ENCODE measurements at regions not wholly inside any gene's neighbourhood (a gene's known extent, or its start where the extent isn't known, plus 50 kb on each side); places are given as distances from the start of the nearest gene placed in this dataset.

DNA sequence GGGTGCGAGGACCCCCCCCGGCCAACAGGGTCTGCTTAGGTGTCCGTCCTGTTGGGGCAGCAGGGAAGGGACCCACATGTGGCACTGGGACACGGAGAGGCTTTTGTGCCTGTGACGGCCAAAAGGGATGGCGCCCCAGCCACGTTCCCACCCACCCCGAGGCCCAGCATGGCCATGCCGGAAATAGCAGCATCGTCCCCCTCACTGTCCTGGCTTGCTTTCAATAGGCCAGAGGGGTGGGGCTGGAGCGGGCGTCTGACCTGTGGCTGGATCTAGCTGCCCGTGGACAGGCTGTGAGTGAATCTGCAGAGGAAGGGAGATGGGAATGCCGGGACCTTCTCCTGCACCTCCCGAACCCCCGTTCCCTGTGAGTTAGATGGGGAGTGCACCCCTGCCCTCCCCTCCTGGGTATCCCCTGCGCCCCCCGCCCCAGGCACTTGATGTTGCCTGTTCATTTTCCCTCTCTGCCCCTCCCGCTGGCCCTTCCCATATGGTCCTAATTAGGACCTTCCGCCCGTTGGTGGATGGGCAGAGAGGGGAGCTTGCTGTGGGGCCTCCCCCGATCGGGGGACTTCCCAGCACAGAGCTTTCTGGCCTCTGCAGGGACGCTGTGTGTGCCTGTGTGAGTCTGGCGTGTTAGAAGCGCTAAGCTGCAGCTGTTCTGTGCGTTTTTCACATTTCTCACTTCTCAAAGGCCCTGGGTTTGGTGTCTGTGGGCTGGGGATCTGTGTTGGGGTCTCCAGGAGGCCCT is 292.8 kb downstream of the SEC14L1 start:
- Histone ChIP-seq H3K36me3 (no peaks in the 10 kb centered on the region), H3K9me3 (no peaks in the 10 kb centered on the region), H3K27me3 (no peaks in the 10 kb centered on the region), H3K4me1 (peaks cover 89 to 100% (median 100%) of the 10 kb centered on the region in 4 donors), H3K27ac (replicated peaks in 1 of 4) (peak overlapping the region; percentile 25 to 99 (median 97)), H3K4me3 (peak overlapping the region in 2 of 4 donors; percentile 6 to 21)
- 26% methylated on average over 10 of the region's 27 CpGs for WGBS
- no peak for DNase-seq (ENCODE audit: extremely low spot score)
- TF ChIP-seq, protein P1, sequence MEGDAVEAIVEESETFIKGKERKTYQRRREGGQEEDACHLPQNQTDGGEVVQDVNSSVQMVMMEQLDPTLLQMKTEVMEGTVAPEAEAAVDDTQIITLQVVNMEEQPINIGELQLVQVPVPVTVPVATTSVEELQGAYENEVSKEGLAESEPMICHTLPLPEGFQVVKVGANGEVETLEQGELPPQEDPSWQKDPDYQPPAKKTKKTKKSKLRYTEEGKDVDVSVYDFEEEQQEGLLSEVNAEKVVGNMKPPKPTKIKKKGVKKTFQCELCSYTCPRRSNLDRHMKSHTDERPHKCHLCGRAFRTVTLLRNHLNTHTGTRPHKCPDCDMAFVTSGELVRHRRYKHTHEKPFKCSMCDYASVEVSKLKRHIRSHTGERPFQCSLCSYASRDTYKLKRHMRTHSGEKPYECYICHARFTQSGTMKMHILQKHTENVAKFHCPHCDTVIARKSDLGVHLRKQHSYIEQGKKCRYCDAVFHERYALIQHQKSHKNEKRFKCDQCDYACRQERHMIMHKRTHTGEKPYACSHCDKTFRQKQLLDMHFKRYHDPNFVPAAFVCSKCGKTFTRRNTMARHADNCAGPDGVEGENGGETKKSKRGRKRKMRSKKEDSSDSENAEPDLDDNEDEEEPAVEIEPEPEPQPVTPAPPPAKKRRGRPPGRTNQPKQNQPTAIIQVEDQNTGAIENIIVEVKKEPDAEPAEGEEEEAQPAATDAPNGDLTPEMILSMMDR (IDR thresholded peaks at IDR 0.05) = no peak
- TF ChIP-seq EP300 (IDR thresholded peaks at IDR 0.05) = no peak
- peak in 1 of 2 donors; percentile 6 for TF ChIP-seq POLR2AphosphoS5 (IDR thresholded peaks at IDR 0.05)
- TF ChIP-seq POLR2A (IDR thresholded peaks at IDR 0.05; ENCODE audit: low read depth) = no peak
- intact Hi-C loops (cut with DNase I) = no loop called here

DNA sequence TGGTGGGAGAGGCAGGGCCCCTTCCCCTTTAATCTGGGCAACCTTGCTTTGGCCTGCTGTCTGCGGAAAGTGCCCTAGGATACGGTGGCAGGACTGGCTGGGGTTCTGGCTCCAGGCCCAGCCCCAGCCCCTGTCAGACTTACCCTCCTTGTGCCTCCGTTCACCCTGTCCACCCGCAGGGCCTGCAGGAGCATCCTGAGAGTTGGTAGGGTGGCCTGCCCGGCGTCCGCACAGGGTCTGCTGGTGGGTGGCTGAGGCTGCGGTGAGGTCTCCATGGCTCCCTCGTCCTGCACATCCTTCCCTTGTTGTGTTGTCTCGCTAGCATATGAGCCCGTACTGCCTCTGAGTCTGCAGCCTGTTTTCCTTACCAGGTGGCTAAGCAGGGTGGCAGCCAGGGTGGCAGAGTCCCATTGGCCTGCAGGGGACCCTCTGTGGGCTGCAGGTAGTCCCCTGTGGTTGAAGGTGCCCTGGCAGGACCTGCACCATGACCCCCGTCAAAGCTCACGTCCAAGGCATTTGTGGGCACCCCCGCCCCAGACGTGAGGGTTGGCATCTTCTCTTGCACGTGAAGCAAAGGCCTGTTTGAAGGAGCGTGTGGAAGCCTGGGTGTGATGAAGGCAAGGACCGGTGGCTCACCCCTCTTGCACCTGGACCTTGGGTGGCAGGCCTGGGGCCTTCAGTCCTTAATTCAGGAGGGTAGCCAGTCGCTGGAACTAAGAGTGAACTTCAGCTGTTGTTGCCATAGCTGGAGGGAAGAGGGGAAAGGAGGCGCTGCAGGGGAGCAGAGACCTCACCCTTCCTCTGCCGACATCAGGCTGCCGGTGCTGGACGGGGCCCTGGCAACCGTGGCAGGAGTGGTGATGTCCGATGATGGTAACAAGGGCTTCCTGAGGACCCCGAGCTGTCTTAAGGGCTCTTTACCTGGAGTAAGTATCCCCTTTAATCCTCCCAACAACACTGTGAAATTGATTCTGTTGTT is 293.7 kb downstream of the SEC14L1 start:
- DNase-seq (ENCODE audit: extremely low spot score) = no peak
- Histone ChIP-seq H3K4me3 (peak overlapping the region in 1 of 4 donors; percentile 6), H3K27ac (replicated peaks in 1 of 4) (peak overlapping the region in 3 of 4 donors; percentile 96 to 99 (median 98)), H3K27me3 (no peaks in the 10 kb centered on the region), H3K36me3 (no peaks in the 10 kb centered on the region), H3K4me1 (peaks cover 89 to 100% (median 100%) of the 10 kb centered on the region in 4 donors), H3K9me3 (no peaks in the 10 kb centered on the region)
- 66% methylated on average over 17 of the region's 26 CpGs for WGBS
- TF ChIP-seq POLR2A (IDR thresholded peaks at IDR 0.05; ENCODE audit: low read depth) = no peak
- TF ChIP-seq EP300 (IDR thresholded peaks at IDR 0.05) = no peak
- TF ChIP-seq, protein P1 (IDR thresholded peaks at IDR 0.05) = no peak
- TF ChIP-seq POLR2AphosphoS5 (IDR thresholded peaks at IDR 0.05) = no peak
- intact Hi-C loops (cut with DNase I) = no loop called here

DNA sequence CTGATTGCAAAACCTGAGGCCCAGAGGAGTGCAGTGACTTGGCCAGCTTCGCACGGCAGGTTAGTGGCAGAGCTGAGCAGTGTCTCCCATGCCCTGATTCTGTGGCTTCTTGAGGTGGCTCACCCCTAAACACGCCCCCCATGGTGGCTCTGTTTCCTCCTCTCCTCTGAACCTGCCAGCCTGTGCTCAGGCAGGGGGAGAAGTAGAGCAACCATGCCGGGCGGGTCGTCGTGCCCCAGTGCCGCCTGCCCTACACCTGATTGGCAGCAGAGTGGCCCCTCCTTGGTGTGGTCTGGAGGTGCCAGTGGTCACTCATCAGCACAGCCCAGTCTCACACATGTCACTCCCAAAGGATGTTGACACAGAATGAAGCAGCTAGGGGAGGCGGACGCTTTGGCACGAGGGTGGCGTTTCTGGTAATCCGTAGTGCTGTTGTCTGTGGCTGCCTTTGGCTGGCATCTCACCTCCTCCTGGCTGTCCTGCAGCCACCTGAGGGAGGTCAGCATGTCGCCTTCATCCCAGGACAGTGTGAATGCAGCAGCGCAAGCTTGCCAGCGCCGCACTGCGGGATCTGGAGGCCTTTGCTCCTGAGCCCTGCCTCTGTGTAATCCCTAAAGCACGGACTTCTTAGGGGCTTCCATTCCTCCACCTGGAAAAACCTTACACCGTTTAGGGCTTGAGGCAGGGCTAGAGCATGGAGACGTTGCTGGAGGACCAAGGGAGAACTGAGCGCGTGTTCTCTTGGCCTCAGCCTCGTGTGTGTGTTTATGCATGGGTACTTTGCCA is 294.7 kb downstream of the SEC14L1 start:
- Histone ChIP-seq H3K27me3 (no peaks in the 10 kb centered on the region), H3K27ac (replicated peaks in 1 of 4) (peak overlapping the region; percentile 12 to 99 (median 66)), H3K9me3 (no peaks in the 10 kb centered on the region), H3K36me3 (no peaks in the 10 kb centered on the region), H3K4me3 (no peak overlapping the region), H3K4me1 (peaks cover 89 to 100% (median 100%) of the 10 kb centered on the region in 4 donors)
- intact Hi-C loops (cut with DNase I) = no loop called here
- TF ChIP-seq POLR2AphosphoS5 (IDR thresholded peaks at IDR 0.05) = no peak
- WGBS = 59% methylated on average over 14 of the region's 24 CpGs
- no peak for DNase-seq (ENCODE audit: extremely low spot score)

DNA sequence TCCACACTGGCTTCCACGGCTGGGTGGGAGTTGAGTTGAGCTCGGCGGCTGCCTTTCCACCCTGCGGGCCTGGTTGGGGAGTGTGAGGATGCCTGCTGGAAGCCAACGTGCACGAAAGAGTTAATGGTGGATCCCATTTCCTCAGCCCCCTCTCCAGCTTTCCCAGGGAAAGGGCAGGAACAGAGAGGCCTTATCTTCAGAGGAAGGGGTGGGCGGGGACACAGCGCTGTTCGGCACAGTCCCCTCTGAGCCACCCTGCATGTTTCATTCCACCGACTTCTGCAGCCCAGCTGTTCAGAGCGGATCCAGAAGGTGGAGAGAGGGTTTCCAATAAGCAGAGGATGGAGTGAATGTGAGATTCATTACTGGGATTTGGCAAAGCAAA is 295.3 kb downstream of the SEC14L1 start:
- no CpG with 5 or more reads among the region's 11 CpGs for WGBS
- intact Hi-C loops (cut with DNase I) = no loop called here
- DNase-seq (ENCODE audit: extremely low spot score) = no peak

More for the DNA sequence above, 295.3 kb downstream of the SEC14L1 start:
- H3K27ac ChIP-seq (replicated peaks in 1 of 4) = peak overlapping the region; percentile 60 to 99 (median 66)
- H3K4me1 ChIP-seq = peaks cover 89 to 100% (median 100%) of the 10 kb centered on the region in 4 donors
- no peaks in the 10 kb centered on the region for H3K9me3 ChIP-seq
- no peaks in the 10 kb centered on the region for H3K27me3 ChIP-seq
- TF ChIP-seq POLR2AphosphoS5 (IDR thresholded peaks at IDR 0.05) (no peak), POLR2A (IDR thresholded peaks at IDR 0.05; ENCODE audit: low read depth) (no peak), EP300 (IDR thresholded peaks at IDR 0.05) (no peak)
- TF ChIP-seq, protein P1 (IDR thresholded peaks at IDR 0.05) = no peak
- no peak overlapping the region for H3K4me3 ChIP-seq
- H3K36me3 ChIP-seq = no peaks in the 10 kb centered on the region
